HG03066 (cell line): ENCODE measurements at regions not wholly inside any gene's neighbourhood (a gene's known extent, or its start where the extent isn't known, plus 50 kb on each side); places are given as distances from the start of the nearest gene placed in this dataset.

ENCODE experiments used
- ATAC-seq: cut with Tn5 transposase; IDR thresholded peaks from one replicate; pipeline ENCODE4 v1.9.1; 2021; ENCODE audit warnings: low read depth; ENCODE audit not compliant: unreplicated experiment

DNA sequence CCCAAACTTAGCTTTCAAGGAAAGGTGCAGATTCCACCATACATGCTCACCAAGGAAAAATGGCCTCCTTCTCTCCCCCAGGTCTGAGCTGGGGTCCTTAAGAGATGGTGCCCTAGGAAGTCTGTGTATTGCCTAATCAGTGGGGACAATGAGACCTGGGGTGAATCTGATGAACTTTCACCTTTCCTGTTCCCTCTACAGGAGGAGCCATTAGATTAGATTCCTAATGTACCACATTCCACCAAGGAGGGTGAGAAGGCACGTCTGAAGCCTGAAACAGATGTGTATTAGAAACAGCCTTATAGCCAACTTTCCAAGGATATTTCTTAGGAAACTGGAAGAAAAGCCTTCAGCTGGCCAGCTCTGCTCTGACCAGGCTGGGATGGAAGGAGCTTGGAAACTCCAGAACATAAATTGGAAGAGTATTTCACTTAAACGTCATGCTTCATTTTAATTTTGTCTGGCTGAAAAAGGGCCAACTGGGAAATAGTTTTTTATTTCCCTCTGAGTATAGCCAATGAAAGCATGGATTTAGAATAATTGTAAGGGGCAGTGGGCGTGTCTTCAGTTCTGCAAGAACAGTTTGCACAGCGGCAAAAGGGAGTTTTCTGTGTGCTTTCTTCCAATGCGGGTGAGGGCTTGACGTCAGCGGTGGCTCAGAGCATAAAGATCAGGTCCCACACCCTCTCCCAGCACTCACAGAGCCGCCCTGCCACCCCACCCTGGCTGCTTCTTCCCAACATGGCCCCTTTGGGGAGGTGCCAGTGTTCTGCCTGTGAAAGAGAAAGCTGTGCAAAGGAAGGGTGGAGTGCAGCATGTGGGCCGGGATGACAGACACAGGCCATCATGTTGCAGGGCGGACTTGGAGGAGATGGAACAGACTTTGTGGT is 210.9 kb downstream of the ESM1 start:
- ATAC-seq = no peak

DNA sequence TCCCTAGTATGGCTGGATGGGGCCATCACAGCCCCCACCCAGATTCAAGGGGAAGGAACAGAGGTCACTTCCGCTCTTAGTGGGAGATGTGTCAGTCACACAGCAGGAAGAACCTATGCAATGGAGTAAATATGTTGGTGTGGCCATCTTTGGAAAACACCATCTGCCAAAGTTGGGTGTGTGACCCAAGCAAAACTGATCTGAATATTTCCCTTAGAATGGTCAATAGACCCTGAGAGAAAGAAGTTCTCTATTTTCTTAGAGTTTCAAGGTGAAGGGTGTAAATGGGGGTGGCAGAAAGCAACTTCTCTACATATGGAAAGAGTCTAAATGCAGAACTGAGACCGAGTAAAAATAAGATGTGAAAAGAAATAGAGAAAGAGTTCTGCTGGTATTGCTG is 212.7 kb downstream of the ESM1 start:
- no peak for ATAC-seq

DNA sequence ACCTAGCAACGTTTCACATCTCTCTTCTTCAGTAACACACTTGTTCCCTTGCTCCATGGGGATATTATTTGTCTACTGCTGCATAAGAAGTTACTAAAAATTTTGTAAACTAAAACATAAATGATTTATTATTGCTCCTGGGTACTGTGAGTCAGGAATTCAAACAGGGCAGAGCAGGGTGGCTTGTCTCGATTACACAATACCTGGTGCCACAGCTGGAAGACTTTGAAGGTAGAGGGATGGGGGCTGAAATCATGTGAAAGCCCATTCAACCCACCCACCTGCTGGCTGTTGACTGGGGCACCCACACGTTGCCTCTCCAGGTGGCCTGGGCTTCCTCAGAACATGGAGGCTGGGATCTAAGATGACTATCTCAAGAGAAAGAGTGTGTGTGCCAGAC is 213.2 kb downstream of the ESM1 start:
- ATAC-seq = no peak

DNA sequence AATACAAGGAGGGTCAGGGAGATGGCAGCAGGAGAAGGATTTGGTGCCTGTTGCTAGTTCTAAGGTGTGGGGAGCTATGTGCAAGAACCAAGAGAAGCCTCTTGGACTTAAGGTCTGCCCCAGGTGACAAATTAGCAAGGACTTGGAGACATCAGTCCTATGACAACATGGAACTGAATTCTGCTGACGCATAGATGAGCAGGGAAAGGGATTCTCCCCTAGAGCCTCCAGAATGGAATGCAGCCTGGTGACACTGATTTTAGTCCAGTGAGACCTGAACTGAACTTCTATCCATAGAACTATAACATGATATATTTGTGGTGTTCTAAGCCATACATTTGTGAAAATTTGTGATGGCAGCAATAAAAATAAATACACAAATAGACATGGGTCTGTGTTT is 215.6 kb downstream of the ESM1 start:
- no peak for ATAC-seq

DNA sequence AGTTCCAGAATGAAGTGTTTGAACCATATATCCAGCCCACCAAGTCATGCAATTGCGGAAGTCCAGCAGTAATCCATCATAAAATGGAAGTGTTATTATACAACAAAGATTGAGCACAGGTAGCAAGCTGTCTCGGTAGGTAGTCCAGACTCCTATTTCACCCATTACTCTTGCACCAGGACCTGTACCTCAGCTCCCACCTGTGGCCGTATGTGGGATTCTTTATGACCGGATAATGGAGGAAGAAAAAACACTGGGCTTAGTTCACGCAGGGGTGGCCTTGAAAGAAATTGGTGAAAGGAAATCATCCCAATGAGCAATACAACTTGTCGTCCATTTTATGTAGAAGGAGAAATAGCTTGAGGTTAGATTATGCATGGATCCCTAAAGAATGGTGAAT is 216.3 kb downstream of the ESM1 start:
- no peak for ATAC-seq

DNA sequence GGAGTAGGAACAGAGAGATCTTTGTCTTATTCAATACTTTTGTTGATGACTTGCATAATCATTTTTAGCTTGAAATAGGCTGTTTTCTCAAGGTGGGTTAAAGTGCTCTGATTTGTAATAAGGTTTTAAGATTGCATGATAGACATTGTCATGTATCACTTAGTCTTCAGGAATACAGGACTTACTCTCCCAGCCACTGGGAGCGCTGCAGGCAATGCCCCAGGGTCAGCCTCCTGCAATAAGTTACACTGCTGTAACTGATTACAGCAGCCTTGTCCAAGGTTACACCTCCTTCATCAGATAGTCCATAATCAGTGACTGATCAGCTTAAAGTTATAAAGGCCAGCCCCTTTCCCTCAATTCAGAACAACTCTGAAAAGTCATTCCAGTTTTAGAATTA is 218.6 kb downstream of the ESM1 start:
- no peak for ATAC-seq

DNA sequence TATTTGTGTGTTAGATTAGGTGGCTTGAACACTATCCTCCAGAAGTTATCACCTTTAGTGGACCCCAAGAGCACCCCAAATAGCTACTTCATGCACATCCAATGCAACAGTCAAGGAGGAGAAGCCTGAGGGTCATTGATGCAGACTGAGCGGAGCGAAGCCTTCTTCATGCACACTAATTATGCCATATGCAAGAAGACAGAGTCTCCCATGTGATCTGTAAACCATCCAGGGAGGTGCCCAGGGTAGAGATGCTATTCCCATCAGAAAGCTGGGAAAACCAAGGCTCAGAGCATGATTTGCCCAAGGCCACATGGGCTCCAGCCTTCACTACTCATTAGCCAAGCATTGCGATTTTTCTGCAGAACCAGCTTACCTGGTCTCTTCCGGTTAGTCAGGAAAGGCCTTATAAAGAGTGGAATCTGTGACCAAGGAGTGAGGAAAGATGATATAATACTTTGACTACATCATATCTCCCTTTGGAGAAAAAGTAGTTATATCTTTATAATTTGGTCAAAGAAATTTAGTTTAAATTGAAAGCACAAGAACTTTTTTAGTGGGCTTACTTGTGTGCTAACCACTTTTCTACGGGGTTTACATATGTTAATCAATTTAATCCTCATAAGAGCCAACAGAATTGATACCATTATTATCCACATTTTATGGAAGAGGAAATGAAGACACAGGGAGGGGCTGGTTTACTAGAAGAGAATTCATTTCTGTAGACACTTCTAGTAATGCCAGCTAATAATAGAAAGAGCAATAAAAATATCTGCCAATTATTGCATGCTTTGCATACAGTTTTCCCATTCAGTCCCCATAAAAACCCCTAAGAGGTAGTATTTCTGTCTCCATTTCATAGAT is 220.0 kb downstream of the ESM1 start:
- ATAC-seq = no peak

DNA sequence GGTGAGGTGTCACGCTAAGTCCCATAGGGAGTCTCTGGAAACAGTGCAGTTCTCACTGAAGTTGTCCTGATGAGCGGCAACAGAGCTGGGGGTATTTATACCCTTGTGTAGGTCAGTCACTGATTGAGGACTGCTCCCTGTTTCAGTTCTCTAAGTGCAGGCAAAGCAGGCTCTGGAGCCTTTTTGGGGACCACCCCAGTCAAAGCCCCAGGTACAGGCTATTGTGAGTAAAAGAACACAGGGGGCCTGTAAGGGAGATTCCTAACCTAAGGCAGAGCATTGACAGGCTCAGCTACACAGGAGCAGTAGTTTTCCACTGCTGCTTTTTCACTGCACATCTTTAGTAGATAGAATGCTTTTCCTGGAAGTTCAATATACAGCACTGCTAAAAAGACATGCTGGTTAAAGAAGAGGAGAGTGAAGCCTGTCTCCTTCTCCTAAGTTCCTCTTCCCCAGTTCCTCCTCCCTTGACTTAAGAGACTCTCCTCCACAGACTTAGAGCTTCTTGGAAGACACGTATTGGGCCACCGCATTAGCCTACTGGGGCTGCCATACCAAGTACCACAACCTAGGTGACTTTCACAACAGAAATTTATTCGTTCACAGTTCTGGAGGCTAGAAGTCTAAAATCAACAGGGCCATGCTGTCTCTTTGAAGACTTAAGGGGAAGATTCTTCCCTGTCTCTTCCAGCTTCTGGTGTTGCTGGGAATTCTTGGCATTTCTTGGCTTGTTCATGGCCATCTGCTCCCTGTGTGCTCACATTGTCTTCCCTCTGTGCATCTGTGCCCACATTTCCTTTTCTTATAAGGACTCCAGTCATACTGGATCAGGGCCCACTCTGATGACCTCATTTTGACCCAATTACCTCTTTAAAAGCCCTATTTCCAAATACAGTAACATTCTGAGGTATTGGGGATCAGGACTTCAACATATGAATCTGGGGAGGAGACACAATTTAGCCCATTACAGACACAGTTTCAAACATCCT is 221.0 kb downstream of the ESM1 start:
- ATAC-seq = no peak

DNA sequence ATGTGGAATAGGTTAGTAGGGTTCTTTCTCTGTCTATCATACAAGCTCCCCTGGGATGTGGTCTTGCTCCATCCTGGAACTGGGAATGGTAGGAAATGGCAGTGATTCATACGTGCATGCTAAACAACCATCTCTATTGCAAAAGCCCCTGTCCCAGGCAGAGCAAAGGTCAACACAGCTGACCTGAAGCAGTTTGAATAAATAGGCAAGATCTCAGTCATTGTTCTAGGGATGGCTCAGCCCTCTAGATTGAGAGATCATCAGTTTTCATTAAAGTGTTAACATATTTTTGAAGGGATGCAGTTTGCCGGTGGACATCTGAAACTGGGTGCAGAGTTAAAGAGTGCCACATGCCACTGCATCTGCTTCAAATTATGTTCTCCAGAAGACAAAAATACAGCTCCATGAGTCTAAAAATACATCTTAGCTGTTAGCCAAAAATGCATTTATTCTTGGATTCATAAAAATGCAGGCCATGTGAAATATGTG is 224.1 kb downstream of the ESM1 start:
- no peak for ATAC-seq

DNA sequence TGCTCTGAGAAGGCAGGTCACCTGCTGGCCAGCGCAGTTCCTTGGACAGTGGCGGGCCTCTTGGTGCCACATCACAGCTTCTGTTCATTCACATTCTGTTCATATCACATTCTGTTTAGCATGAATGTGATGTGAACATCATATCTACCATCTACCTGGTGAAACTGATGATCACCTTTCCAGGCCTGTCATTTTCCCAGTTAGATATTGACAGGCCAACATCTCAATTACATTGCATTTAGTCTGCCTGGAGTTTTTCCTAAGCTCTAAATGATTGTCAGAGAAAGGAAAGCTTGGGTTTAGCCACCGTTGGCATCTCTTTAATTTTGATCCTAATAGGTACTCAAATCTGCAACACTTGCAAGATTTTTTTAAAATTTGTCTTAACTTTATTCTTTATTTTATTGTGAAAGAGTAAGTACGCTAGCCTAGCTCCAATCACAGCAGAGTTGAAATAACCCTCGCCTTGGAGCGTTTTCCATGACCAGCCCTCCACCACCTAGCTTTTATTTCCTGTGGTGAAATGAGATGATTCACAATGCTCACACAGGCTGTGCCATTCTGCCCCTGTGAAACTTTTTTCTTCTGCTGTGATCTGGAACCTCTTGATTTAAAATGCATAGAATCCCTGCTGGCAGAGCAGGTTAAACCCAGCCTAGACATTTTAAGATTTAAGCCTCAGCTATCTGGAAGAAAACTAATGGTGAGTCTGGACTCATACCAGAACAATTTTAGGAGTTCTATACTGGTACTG is 225.0 kb downstream of the ESM1 start:
- no peak for ATAC-seq

DNA sequence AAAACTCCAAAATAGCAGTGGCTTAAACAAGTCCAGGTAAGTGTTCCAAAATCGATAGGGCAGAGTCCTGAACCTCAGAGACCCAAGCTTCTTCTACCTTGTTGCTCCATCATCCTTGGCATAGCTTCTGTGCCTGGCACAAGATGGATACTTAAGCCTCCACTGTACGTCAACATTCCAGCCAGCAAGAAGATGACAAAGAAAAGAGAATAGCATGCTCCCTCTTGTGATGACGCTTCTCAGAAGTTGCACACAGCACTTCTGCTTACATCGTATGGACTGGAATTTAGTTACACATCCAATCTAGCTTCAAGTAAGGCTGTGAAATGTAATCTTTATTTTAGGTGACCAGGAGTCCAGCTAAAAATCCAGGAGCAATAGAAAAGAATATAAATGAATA is 227.4 kb downstream of the ESM1 start:
- no peak for ATAC-seq

DNA sequence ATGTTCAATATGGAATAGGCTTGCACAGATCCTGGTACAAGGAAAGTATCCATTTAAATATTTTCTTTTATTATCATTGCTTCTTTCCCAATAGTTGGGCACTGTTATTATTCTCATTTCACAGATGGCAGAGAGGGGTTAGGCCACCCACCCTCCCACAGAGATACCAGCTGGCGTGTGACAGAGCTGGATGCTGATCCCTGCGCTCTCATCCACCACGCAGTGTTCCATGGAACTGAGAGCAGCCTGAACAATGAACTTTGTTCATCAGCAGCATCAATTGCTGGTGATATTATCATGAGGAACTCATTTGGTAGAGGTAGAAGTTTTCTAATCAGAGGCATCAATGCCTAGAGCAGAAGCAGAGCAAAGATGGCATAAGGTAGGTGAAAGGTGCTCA is 227.9 kb downstream of the ESM1 start:
- ATAC-seq = no peak

DNA sequence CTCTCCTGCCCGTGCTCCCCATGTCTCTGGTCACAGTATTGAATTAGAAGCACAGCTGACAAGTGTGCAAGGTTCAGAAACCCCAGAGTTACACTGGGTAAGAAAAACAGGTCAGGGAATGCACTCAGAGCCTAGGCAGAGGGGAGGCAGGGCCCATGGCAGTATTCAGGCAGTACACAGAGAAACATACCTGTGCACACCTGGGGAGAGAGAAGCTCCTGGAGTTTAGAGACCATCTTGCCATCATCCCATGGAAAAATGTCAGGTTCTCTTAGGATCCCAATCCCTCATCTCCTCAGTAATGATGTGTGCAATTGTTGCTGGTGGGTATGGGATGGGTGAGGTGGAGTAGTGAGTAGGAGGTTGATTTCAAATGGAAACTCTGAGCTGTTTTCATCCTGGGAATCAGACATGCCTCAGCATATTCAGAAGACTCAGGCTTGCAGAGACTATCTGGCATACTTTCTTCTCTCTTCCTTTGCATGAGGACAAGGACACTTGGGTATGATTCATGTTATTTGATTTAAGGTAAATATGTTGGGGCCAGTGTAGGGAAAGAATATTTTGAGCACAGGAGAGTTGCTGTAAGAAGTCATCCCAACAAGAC is 228.5 kb downstream of the ESM1 start:
- ATAC-seq = no peak

DNA sequence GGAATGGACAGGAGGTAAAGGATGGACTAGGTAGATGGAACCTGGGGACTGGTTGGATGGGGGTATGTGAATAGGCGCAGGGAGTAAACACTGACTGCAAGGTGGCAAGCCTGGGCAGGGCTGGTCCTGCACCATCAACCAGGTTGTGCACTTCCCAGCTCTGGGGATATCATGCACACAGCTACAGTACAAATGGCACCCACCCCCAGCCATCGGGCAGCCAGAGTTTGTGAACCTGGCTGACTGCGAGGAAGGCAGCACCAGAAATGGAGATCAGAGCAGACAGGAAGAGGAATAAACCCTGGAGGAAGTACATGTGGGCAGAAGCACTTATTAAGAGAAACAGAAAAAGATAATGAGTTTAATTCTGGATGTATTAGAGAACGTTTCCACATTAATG is 229.1 kb downstream of the ESM1 start:
- no peak for ATAC-seq

DNA sequence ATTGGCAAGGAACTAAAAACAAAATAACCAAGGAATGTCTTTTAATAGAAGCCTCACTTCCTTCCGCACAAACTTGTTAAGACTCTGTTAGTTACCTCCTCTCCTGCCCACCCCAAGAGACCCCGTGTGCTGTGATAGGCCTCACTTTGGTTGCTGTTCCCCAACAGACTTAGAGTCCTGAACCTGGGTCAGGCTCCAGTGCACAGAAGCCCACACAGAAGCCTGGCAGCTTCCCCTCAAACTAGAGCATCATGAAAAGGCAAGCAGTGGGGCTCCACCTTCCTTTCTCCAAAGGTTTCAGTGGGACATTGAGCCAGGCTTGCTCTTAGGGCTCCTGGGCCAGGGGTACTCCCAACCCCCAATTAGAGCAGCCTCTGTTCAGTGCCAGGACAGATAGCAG is 230.5 kb downstream of the ESM1 start:
- ATAC-seq = no peak

DNA sequence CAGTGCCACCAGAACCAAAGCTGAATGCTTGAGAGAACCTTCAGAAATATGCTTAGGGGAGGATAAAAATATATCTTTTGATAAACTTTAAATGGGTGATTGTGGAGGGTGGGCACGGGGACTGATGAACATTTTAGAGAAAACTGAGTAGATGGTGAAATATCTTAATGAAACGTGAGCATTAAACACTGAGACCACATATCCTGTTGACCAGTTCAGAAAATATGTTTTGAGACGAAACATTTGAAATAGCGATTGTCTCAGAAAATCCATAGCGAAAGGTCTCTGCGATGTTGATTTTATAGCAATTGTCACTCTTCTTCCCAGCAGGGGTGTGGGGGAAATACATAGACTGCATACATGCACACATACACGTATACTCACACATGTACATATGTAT is 231.0 kb downstream of the ESM1 start:
- no peak for ATAC-seq

DNA sequence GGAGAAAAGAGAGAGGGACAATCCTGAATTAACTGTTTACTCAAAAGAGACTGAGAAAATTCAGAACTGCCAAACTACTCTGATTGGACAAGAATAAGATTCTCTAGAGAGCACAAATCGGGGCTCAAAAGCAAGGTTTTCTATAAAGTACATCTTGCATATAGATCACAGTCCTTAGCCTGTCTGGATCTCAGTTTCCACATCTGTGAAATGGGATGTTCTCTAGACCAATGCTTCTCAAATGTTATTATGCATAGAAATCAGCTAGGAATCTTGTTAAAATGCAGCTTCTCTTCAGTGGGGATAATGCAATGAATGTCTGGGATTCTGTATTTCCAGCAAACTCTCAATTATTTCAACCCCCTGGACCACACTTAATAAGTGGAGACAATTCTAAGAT is 231.6 kb downstream of the ESM1 start:
- no peak for ATAC-seq

DNA sequence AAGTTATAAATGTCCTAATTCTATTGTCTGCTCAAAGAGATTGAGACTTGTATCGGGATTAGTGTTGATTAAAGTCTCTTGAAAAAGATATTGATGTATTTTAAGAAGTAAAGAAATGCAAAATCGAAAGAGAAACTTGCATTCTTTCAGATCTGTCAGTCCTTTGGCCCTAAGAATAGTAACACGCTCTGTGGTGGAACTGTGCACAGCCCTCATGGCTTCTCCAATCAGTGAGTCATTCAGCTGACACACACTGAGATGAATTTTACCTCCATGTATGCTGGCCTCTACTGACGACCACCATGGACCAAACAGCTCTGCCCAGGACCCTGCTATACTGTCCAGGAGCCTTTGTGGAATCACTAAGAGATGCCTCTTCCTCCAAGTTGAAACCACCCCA is 232.4 kb downstream of the ESM1 start:
- peak; percentile 86 for ATAC-seq

DNA sequence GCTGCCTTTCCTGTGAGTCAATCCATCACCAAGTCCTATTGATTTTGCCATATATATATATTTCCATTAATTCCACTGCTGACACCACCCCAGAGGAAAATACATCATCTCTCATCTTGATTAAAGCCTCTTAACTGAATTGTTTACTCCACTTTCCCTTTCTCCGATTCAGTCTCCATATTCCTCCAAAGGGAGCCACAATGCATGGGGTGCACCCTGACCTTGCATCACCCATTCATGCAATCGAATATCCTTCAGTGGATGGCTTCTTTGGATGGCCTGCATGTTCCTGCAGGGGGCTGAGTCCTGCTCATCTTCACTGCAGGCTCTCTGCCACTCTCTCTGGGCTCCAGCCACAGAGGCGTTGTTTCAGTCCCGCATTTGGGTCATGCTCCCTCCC is 231.0 kb downstream of the SNX18 start:
- ATAC-seq = no peak
